DMS 273 (cell line): ENCODE measurements at regions not wholly inside any gene's neighbourhood (a gene's known extent, or its start where the extent isn't known, plus 50 kb on each side); places are given as distances from the start of the nearest gene placed in this dataset.

ENCODE experiments used
- DNase-seq: peaks from one replicate; lab custom pipeline; 2025; ENCODE audit not compliant: unreplicated experiment; lab: John Stamatoyannopoulos, UW

DNA sequence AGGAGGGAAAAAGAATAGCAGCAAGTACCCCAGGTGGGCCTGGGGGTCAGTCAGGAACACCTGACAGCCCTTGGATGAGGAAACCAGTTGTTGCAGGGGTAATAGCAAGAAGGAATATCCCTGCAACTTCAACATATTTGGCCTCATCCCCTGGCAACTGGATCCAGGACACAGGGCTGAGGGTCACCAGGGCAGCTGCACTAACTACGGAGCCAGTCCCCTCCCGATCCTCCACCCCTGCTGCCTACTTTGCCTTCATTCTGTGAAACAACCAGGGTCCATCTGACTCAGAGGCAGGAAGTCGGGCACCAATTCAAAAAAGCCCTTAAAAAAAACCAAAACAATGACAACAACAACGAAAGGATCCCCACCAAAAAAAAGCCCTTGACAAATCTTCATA, 52.9 kb downstream of the FRMPD3 start:
- DNase-seq: no peak

GRCh38 chrX:107504006-107504405, 54.6 kb downstream of the FRMPD3 start:
- DNase-seq: peak; percentile 29

GRCh38 chrX:107505223-107505622, 55.8 kb downstream of the FRMPD3 start:
- no peak for DNase-seq

DNA sequence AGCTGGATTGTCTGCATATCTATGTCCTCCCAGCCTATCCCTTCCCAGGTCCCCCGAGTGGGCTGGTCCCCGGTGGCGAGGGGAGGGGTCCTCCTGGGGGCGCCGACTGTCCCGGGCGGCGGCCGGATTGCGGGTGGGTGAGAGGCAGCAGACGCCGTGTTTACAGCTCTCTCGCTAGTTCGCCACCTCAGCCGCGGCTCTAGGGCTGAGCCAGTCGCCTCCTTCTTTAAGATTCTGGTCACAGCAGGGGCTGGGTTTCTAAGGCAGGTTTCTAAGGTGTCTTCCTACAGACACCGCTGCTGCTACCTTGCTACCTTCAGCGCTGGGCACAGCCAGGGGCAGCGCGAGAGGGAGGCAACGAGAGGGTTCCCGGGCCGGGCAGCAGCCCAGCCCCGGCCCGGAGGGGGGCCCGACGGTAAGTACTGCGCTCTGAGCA, 57.2 kb downstream of the FRMPD3 start:
- DNase-seq: no peak

- no peak for DNase-seq
Measured at GRCh38 chrX:107507093-107507743, 57.8 kb downstream of the FRMPD3 start.

DNA sequence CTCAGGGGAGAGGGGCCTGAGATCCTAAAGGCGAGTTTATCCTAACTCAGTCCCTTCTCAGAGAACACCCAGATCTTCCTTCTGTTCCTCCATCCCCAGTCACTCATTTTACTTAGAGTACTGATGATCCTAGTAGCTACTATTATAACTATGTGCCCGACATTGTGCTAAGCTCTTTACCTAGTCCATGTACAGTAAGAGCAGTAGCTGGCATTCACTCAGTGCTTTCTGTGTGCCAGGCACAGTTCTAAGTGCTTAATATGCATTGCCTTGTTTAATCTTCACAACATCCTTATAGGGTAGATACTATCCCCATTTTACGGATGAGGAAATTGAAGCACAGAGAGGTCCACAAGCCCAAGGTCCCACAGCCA, 58.3 kb downstream of the FRMPD3 start:
- no peak for DNase-seq

- DNase-seq: no peak
Measured at GRCh38 chrX:107508925-107509324, 59.5 kb downstream of the FRMPD3 start.

DNA sequence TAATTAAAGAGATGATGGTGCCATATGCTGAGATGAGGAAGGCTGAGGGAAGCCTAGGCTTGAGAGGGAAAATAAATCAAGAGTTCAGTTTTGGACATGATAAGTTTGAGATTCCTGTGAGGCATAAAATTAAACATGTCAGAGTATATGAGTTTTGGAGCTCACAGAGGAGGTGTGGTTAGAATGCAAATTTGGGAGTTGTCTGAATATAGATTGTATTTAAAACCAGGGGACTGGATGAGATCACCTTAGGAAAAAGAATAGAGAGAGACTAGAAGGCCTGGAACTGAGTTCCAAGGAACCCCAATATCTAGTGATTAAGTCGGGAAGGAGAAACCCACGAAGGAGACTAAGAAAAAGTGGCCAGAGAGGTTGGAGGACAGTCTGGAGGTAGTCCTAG, 65.5 kb downstream of the FRMPD3 start:
- peak; percentile 18 for DNase-seq

- peak; percentile 33 for DNase-seq
Measured at GRCh38 chrX:107521877-107522586, 72.6 kb downstream of the FRMPD3 start.

DNA sequence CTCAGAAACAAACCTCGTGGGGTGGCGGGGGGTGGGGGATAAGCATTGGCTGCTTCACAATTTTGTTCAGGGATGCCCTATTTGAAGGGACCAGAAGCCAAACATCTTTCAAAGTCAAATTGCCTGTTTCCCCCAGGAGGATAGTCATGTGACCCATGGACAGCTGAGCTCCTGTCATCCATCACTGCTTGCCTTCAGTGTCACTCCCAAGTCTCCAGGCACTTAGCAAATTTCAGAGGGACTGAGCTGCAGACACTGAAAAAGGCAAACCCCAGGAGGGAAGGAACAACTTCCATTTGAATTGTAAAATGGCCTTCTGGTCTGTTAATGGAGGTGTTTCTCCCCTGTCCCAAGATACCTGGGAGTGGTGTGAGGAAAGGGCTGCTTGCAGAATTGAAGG, 73.4 kb downstream of the FRMPD3 start:
- no peak for DNase-seq

DNA sequence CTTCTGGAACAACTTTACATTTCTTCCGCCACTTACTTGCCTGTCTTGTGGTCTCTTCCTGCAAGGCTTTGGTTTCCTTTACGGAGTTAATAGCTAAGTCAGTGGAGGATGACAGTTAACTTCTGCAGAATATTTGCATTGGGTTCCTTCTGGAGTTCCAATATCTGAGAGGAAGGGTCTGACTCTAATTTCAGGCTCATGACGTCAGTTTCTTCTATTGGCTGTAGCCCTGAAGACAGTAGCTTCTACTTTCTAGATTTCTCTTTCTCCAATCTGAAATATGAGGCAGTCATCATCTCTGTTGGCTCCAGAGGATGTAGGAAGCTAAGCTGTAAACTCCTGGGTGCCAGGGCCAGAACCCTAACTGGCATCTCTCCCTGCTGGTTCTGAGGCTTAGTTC, 76.7 kb downstream of the FRMPD3 start:
- DNase-seq: no peak

DNA sequence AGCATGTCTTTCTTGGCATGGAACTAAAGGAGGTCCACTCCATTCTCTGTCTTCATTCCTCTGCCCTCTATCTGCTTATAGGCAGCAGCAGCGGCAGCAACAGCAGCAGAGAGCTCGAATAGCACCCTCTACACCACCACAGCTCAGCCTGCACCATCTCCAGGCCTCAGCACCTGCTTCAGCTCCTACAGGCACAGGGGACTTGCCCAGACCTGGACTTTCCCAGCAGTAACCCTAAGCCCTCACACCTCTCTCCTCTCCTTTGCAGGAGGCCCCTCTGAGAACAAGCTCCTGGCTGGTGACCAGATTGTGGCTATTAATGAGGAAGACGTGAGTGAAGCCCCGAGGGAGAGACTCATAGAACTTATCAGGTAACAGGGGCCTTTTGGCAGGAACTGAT, 80.7 kb downstream of the FRMPD3 start:
- DNase-seq: no peak

- peak; percentile 58 for DNase-seq
Measured at GRCh38 chrX:107537815-107538214, 88.4 kb downstream of the FRMPD3 start.

- no peak for DNase-seq
Measured at GRCh38 chrX:107541244-107541643, 87.1 kb upstream of the PRPS1 start.

DNA sequence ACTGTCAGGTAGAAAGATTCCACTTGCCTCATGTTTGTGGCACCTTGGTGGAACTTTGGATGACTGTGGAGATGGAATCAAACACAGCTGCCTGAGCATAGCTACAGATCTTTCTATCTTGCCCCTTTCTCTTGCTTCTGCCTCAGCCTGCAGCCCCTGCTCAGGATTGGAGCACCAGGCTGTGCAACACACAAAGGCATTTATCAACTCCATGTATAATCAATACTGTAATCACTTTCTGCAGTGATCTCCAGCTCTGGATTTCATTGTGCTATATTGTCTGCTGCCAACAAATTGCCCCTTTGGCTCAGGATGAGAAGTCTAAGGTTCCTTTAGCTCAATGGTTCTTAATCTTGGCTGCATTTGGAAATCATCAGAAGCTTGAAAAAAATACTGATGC, 86.3 kb upstream of the PRPS1 start:
- DNase-seq: no peak

GRCh38 chrX:107542500-107542899, 85.8 kb upstream of the PRPS1 start:
- DNase-seq: peak; percentile 59

DNA sequence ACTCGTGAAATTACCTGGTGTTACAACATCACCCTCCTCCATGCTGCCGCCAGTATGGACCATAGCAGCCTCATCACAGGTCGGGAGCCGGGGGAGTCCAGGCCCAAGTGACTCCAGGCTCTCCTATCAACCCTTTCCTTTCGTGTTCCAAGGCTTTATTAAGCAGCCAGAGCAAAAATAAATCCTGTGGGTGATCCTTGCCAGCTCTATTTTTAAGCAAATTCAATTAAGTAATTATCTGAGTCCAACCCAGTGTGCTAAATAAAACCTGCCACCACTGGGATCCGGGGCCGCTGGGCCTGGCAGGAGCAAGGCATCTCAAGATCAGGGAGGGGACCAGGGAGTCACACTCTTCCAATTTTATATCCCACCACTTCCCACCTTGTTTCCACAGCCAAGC, 80.7 kb upstream of the PRPS1 start:
- DNase-seq: no peak

DNA sequence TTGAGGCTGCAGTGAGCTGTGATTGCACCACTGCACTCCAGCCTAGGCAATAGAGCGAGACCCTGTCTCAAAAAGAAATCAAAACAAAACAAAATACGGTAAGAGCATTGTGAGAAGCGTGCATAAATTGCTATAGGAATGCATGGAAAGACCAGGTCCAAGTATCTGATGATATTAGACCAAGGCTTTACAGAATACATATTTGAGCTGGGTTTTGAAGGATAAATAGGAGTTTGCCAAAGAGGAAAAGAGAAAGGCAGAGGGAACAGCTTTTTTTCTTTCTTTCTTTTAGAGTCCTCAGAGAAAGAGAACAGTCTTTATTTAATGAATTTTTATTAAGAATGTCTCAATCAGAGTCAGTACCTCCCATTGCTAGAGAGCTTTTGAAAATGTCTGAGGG, 79.5 kb upstream of the PRPS1 start:
- no peak for DNase-seq

DNA sequence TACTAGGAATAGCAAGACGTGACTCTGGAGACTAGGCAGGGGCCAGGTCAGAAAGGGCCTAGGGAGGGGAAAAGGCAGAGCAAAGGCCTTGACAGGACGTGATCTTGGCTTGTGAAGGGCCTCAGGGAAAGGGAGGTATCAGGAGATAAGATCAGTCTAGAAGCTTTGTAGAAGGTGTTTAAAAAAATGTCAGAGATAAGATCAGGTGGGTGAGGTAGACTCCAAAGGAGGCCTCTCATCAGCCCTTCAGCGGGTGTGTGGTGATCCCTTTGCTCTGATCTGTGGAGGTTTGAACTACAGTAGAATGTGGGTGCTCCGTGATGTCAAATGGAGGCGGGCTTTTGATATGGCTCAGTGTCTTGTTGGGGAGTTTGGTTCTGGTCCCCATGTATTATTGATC, 78.8 kb upstream of the PRPS1 start:
- no peak for DNase-seq

DNA sequence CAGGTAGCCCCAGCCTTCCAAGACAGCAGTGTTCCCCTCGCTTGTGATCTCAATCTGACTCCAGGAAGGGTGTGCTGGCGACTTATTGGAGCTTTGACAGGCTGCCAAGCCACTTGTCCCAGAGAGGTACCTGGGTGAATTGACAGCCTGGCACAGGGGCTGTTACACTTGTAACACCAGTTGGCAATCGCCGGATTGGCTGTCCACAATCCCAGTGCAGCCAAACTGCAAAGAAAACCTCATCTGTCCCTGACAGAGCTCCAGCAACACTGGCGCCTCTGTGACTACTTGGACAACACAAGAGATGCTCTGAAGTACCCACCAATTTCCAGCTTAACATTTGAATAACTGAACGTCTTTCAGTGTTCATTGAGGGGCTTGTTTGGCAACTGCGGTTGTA, 76.8 kb upstream of the PRPS1 start:
- DNase-seq: no peak

GRCh38 chrX:107552930-107553329, 75.4 kb upstream of the PRPS1 start:
- DNase-seq: no peak

DNA sequence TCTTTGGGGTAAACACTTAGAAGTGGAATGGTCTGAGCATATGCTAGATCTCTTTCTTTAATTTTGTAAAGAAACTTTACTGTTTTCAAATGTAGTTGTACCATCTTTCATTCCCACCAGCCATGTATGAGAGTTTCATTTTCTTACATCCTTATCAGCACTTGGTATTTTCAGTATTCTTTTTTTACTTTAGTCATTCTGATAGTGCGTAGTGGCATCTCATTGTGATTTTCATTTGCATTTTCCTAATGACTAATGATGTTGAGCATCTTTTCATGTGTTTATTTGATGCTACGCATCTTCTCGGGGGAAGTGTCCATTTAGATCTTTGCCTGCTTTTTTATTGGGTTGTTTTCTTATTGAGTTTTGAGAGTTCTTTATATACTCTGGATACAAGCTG, 71.3 kb upstream of the PRPS1 start:
- no peak for DNase-seq

GRCh38 chrX:107559506-107559905, 68.8 kb upstream of the PRPS1 start:
- no peak for DNase-seq
